BJ (cell line): ENCODE measurements at regions not wholly inside any gene's neighbourhood (a gene's known extent, or its start where the extent isn't known, plus 50 kb on each side); places are given as distances from the start of the nearest gene placed in this dataset.
"Not testable (repeated sequence)": the region's sequence is repeated elsewhere in the genome, so short reads cannot be mapped to it uniquely, and the experiment has no call there.

ENCODE experiments used
- CTCF ChIA-PET: fragments of 350-600 bp; formaldehyde crosslinking; extraction: SDS; loops from one replicate; lab custom pipeline; 2021; ENCODE audit warnings: antibody characterized with exemption, inconsistent platforms; lab: Yijun Ruan, JAX
- POLR2A ChIA-PET: fragments of 300-600 bp; sonication (Branson Sonifier 250); formaldehyde crosslinking; extraction: SDS; loops from one replicate; lab custom pipeline; 2021; ENCODE audit warnings: antibody characterized with exemption; lab: Charles Lee
- DNase-seq: peaks from one replicate; pipeline ENCODE4 v3.0.0-alpha.2; 2011; ENCODE audit warnings: low read depth
- H3K27me3 ChIP-seq: 2 replicates; pipeline ENCODE4 v1.6.0; 2011; ENCODE audit warnings: low read length; ENCODE audit not compliant: control insufficient read depth, insufficient read depth
- H3K36me3 ChIP-seq: 2 replicates; pipeline ENCODE4 v1.5.1; 2011; ENCODE audit warnings: low read length; ENCODE audit not compliant: control insufficient read depth, insufficient read depth
- H3K4me3 ChIP-seq: 2 replicates; pipeline ENCODE4 v1.5.1; 2011; ENCODE audit warnings: low read depth, mild to moderate bottlenecking, control low read depth, low read length
- CTCF ChIP-seq: IDR thresholded peaks from 2 replicates; pipeline ENCODE4 v1.5.1; 2011; ENCODE audit warnings: low read depth, mild to moderate bottlenecking, control low read depth, inconsistent platforms, low read length, moderate library complexity; ENCODE audit not compliant: insufficient read depth

DNA sequence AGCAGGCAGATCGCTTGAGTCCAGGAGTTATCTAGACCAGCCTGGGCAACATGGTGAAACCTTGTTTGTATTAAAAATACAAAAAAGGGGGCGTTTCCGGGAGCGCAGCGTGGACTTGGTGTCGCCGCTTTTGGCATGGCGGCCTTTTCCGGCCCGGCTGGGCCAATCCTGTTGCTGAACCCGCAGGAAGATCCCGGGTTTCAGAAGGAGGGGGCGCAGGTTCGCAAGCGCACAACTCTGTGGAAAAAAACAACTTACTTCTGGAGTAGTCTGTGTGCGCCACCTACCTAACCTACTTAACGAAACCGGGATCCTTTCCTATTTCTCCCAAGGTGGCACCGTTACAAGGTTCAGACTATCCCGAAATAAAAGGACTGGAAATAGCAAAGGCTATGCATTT is 198.6 kb downstream of the MSX2 start:
- CTCF ChIA-PET, result interaction anchor here (3.7 kb wide), 1 partner anchor 13 kb away, joined by 13 read pairs; no protein-coding TSS in a partner anchor
- Histone ChIP-seq H3K4me3 (no peak overlapping the region), H3K36me3 (no peaks in the 10 kb centered on the region), H3K27me3 (no peaks in the 10 kb centered on the region)
- POLR2A ChIA-PET, result no interaction called here
- TF ChIP-seq CTCF, result no peak
- DNase-seq, result no peak

DNA sequence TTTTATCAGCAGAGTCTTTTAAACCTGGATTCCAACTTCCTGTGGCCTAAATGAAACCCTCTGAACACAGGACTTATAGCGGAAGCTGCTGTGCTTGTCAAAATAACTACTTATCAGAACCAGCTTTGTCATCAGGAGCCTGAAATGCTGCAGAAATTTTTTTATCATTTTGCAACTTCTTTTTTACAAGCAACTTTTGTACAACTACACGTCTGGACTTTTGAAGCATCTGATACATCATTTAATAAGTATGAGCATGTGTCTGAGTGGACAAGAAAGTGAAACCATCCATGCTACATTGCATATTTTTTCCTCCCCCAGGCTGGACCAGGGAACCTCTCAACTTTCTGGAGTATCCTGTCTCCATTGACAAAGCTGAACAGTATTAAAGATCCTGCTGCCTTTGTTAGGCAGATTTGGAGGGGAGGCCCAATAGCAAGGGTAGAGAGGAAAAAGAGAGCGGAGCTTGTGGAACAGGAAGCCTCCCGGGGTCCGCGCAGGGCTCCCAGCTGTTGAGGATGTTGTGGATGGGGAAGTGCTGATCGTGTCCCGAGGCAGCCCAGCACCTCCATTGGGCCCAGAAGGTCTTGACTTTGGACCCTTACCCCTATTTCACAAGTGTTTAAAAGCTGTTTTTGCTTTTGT is 196.6 kb downstream of the MSX2 start:
- Histone ChIP-seq H3K27me3 (no peaks in the 10 kb centered on the region), H3K36me3 (no peaks in the 10 kb centered on the region), H3K4me3 (no peak overlapping the region)
- ChIA-PET CTCF (interaction anchor here (0.7 to 3.7 kb wide), 2 partner anchors 11 to 501 kb away, joined by 3 to 13 read pairs; no protein-coding TSS in a partner anchor), POLR2A (no interaction called here)
- no peak for DNase-seq
- TF ChIP-seq CTCF, result no peak

- no peak for DNase-seq
- Histone ChIP-seq H3K4me3 (no peak overlapping the region), H3K27me3 (no peaks in the 10 kb centered on the region), H3K36me3 (no peaks in the 10 kb centered on the region)
- ChIA-PET POLR2A (no interaction called here), CTCF (interaction anchor here (3.7 kb wide), 1 partner anchor 9 kb away, joined by 13 read pairs; no protein-coding TSS in a partner anchor)
- TF ChIP-seq CTCF, result no peak
Observed at GRCh38 chr5:174919351-174919750, 195.0 kb downstream of the MSX2 start.

- H3K36me3 ChIP-seq, result no peaks in the 10 kb centered on the region
- CTCF ChIA-PET, result no interaction called here
- DNase-seq, result no peak
- H3K4me3 ChIP-seq, result no peak overlapping the region
- no peaks in the 10 kb centered on the region for H3K27me3 ChIP-seq
- TF ChIP-seq CTCF, result no peak
- POLR2A ChIA-PET, result no interaction called here
Observed at GRCh38 chr5:174918655-174919054, 194.3 kb downstream of the MSX2 start.

DNA sequence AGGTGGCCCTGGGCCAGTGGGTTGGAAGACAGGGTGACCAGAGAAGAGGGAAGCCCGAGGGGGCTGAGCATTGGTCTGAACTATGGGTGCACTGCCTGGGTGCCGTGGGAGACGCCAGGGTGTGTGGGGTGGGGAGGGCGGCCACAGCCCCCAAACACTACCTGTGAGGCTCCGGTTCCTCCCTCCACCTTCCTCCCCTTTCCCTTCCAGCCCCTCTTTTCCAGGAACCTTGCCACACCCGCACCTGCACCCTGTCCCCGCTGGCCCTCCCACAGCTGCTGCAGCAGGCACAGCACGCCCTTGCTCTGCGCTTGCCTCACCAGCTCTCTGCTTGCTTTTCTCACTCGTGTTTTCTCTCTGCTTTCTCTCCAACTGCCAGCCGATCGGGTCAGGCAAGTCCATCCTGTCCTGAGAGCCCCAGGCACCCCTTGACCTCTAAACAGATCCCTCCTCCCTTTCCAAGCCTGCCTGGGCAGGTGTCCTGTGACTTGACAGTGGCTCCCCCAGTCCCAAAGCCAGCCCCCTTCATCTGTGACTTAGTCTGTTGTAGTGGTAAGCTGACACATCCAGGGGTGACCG is 193.7 kb downstream of the MSX2 start:
- CTCF ChIA-PET, result no interaction called here
- no peaks in the 10 kb centered on the region for H3K27me3 ChIP-seq
- no peak for DNase-seq
- no peak for TF ChIP-seq CTCF
- no peaks in the 10 kb centered on the region for H3K36me3 ChIP-seq
- no peak overlapping the region for H3K4me3 ChIP-seq
- POLR2A ChIA-PET, result no interaction called here

GRCh38 chr5:174917435-174917834 is 193.1 kb downstream of the MSX2 start:
- DNase-seq, H3K36me3 ChIP-seq, H3K4me3 ChIP-seq, H3K27me3 ChIP-seq, POLR2A ChIA-PET: not testable (repeated sequence)
- CTCF ChIA-PET, result interaction anchor here (0.9 kb wide), 1 partner anchor 9 kb away, joined by 3 read pairs; no protein-coding TSS in a partner anchor

GRCh38 chr5:174916924-174917323 is 192.5 kb downstream of the MSX2 start:
- DNase-seq, H3K4me3 ChIP-seq, H3K36me3 ChIP-seq, H3K27me3 ChIP-seq, POLR2A ChIA-PET: not testable (repeated sequence)
- CTCF ChIA-PET, result interaction anchor here (0.9 kb wide), 1 partner anchor 9 kb away, joined by 3 read pairs; no protein-coding TSS in a partner anchor
